GM23338 (cell line): ENCODE measurements at regions not wholly inside any gene's neighbourhood (a gene's known extent, or its start where the extent isn't known, plus 50 kb on each side); places are given as distances from the start of the nearest gene placed in this dataset.

Experiments
- CREB1 ChIP-seq: fragments of 250-450 bp; sonication (Bioruptor Pico); IDR thresholded peaks from 2 replicates; pipeline ENCODE4 v1.5.0; 2020; ENCODE audit warnings: low read depth, mild to moderate bottlenecking, moderate library complexity
- EZH2 ChIP-seq: fragments of 200-600 bp; sonication (generic); IDR thresholded peaks from one replicate; pipeline ENCODE4 v1.8.0; 2017; ENCODE audit warnings: antibody characterized with exemption, mild to moderate bottlenecking, low read depth; ENCODE audit not compliant: unreplicated experiment
- EZH2phosphoT487 ChIP-seq: fragments of 200-600 bp; sonication (generic); IDR thresholded peaks from one replicate; pipeline ENCODE4 v1.8.1; 2018; ENCODE audit warnings: antibody characterized with exemption; ENCODE audit not compliant: unreplicated experiment
- JUNB ChIP-seq: IDR thresholded peaks from one replicate; pipeline ENCODE4 v1.6.1; 2016; ENCODE audit warnings: antibody characterized with exemption; ENCODE audit not compliant: unreplicated experiment
- NANOG ChIP-seq: IDR thresholded peaks from 2 replicates; pipeline ENCODE4 v1.6.1; 2016; ENCODE audit warnings: antibody characterized with exemption, borderline replicate concordance
- POLR2AphosphoS5 ChIP-seq: IDR thresholded peaks from 2 replicates; pipeline ENCODE4 v1.6.1; 2016; ENCODE audit warnings: antibody characterized with exemption, low read depth
- STAT1 ChIP-seq: IDR thresholded peaks from one replicate; pipeline ENCODE4 v1.6.1; 2016; ENCODE audit warnings: antibody characterized with exemption; ENCODE audit not compliant: unreplicated experiment
- ZNF114 ChIP-seq: fragments of 250-450 bp; sonication (Bioruptor Pico); IDR thresholded peaks from 2 replicates; pipeline ENCODE4 v1.5.0; 2020; ENCODE audit warnings: mild to moderate bottlenecking, moderate library complexity
- ZNF331 ChIP-seq: fragments of 250-450 bp; sonication (Bioruptor Pico); IDR thresholded peaks from 2 replicates; pipeline ENCODE4 v1.5.0; 2020; ENCODE audit warnings: low read depth, mild to moderate bottlenecking, moderate library complexity
- TF ChIP-seq, protein P1 (sequence below): IDR thresholded peaks from one replicate; pipeline ENCODE4 v1.6.1; 2018; ENCODE audit warnings: antibody characterized with exemption; ENCODE audit not compliant: unreplicated experiment
- TF ChIP-seq, protein P2 (sequence below), 2 experiments: fragments of 200-600 bp in 1 of 2; sonication (generic) in 1 of 2; conservative IDR thresholded peaks; 2 replicates each; pipeline versions ENCODE4 v1.5.1 to v1.6.1; 2016 to 2017; ENCODE audit warnings: antibody characterized with exemption in 2 of 2, low read depth in 2 of 2, mild to moderate bottlenecking in 2 of 2, moderate library complexity in 1 of 2
- TF ChIP-seq, protein P3 (sequence below): IDR thresholded peaks from 2 replicates; pipeline ENCODE4 v1.6.1; 2016; ENCODE audit warnings: antibody characterized with exemption
- TF ChIP-seq, protein P4 (sequence below): fragments of 250-450 bp; sonication (Bioruptor Pico); IDR thresholded peaks from 2 replicates; pipeline ENCODE4 v1.5.0; 2020; ENCODE audit warnings: mild to moderate bottlenecking, moderate library complexity

DNA sequence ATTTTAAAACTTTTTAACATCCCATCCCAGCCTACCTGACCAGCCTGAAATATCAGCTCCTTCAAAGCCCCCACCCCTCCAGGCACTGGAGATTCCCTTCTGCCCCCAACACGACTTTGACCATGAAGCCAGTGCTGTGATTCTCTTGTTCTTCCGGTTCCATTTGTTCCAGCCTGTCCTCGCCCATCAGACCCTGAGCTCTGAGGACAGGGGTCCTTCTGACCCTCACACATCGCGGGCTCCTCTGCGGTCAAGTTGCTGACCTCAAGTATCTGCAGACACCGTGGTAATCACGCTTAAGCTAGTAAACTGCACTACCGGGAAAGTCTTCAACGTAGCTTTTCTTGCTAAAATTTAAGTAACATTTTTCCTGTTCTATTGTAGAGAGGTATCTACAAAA lies 282.2 kb upstream of the SALL3 start:
- TF ChIP-seq, protein P1, sequence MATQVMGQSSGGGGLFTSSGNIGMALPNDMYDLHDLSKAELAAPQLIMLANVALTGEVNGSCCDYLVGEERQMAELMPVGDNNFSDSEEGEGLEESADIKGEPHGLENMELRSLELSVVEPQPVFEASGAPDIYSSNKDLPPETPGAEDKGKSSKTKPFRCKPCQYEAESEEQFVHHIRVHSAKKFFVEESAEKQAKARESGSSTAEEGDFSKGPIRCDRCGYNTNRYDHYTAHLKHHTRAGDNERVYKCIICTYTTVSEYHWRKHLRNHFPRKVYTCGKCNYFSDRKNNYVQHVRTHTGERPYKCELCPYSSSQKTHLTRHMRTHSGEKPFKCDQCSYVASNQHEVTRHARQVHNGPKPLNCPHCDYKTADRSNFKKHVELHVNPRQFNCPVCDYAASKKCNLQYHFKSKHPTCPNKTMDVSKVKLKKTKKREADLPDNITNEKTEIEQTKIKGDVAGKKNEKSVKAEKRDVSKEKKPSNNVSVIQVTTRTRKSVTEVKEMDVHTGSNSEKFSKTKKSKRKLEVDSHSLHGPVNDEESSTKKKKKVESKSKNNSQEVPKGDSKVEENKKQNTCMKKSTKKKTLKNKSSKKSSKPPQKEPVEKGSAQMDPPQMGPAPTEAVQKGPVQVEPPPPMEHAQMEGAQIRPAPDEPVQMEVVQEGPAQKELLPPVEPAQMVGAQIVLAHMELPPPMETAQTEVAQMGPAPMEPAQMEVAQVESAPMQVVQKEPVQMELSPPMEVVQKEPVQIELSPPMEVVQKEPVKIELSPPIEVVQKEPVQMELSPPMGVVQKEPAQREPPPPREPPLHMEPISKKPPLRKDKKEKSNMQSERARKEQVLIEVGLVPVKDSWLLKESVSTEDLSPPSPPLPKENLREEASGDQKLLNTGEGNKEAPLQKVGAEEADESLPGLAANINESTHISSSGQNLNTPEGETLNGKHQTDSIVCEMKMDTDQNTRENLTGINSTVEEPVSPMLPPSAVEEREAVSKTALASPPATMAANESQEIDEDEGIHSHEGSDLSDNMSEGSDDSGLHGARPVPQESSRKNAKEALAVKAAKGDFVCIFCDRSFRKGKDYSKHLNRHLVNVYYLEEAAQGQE = no peak
- TF ChIP-seq, protein P2, sequence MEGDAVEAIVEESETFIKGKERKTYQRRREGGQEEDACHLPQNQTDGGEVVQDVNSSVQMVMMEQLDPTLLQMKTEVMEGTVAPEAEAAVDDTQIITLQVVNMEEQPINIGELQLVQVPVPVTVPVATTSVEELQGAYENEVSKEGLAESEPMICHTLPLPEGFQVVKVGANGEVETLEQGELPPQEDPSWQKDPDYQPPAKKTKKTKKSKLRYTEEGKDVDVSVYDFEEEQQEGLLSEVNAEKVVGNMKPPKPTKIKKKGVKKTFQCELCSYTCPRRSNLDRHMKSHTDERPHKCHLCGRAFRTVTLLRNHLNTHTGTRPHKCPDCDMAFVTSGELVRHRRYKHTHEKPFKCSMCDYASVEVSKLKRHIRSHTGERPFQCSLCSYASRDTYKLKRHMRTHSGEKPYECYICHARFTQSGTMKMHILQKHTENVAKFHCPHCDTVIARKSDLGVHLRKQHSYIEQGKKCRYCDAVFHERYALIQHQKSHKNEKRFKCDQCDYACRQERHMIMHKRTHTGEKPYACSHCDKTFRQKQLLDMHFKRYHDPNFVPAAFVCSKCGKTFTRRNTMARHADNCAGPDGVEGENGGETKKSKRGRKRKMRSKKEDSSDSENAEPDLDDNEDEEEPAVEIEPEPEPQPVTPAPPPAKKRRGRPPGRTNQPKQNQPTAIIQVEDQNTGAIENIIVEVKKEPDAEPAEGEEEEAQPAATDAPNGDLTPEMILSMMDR (conservative IDR thresholded peaks at IDR 0.05; ENCODE audit: low read depth in 2 of 2) = no peak
- TF ChIP-seq POLR2AphosphoS5 = no peak
- no peak for TF ChIP-seq EZH2
- no peak for TF ChIP-seq EZH2phosphoT487
- TF ChIP-seq NANOG = no peak
- TF ChIP-seq CREB1 (CRISPR knock-in tag) = no peak
- TF ChIP-seq, protein P3, sequence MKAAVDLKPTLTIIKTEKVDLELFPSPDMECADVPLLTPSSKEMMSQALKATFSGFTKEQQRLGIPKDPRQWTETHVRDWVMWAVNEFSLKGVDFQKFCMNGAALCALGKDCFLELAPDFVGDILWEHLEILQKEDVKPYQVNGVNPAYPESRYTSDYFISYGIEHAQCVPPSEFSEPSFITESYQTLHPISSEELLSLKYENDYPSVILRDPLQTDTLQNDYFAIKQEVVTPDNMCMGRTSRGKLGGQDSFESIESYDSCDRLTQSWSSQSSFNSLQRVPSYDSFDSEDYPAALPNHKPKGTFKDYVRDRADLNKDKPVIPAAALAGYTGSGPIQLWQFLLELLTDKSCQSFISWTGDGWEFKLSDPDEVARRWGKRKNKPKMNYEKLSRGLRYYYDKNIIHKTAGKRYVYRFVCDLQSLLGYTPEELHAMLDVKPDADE = no peak
- TF ChIP-seq ZNF331 = no peak
- TF ChIP-seq JUNB = no peak
- TF ChIP-seq ZNF114 (CRISPR knock-in tag) = no peak
- TF ChIP-seq, protein P4, sequence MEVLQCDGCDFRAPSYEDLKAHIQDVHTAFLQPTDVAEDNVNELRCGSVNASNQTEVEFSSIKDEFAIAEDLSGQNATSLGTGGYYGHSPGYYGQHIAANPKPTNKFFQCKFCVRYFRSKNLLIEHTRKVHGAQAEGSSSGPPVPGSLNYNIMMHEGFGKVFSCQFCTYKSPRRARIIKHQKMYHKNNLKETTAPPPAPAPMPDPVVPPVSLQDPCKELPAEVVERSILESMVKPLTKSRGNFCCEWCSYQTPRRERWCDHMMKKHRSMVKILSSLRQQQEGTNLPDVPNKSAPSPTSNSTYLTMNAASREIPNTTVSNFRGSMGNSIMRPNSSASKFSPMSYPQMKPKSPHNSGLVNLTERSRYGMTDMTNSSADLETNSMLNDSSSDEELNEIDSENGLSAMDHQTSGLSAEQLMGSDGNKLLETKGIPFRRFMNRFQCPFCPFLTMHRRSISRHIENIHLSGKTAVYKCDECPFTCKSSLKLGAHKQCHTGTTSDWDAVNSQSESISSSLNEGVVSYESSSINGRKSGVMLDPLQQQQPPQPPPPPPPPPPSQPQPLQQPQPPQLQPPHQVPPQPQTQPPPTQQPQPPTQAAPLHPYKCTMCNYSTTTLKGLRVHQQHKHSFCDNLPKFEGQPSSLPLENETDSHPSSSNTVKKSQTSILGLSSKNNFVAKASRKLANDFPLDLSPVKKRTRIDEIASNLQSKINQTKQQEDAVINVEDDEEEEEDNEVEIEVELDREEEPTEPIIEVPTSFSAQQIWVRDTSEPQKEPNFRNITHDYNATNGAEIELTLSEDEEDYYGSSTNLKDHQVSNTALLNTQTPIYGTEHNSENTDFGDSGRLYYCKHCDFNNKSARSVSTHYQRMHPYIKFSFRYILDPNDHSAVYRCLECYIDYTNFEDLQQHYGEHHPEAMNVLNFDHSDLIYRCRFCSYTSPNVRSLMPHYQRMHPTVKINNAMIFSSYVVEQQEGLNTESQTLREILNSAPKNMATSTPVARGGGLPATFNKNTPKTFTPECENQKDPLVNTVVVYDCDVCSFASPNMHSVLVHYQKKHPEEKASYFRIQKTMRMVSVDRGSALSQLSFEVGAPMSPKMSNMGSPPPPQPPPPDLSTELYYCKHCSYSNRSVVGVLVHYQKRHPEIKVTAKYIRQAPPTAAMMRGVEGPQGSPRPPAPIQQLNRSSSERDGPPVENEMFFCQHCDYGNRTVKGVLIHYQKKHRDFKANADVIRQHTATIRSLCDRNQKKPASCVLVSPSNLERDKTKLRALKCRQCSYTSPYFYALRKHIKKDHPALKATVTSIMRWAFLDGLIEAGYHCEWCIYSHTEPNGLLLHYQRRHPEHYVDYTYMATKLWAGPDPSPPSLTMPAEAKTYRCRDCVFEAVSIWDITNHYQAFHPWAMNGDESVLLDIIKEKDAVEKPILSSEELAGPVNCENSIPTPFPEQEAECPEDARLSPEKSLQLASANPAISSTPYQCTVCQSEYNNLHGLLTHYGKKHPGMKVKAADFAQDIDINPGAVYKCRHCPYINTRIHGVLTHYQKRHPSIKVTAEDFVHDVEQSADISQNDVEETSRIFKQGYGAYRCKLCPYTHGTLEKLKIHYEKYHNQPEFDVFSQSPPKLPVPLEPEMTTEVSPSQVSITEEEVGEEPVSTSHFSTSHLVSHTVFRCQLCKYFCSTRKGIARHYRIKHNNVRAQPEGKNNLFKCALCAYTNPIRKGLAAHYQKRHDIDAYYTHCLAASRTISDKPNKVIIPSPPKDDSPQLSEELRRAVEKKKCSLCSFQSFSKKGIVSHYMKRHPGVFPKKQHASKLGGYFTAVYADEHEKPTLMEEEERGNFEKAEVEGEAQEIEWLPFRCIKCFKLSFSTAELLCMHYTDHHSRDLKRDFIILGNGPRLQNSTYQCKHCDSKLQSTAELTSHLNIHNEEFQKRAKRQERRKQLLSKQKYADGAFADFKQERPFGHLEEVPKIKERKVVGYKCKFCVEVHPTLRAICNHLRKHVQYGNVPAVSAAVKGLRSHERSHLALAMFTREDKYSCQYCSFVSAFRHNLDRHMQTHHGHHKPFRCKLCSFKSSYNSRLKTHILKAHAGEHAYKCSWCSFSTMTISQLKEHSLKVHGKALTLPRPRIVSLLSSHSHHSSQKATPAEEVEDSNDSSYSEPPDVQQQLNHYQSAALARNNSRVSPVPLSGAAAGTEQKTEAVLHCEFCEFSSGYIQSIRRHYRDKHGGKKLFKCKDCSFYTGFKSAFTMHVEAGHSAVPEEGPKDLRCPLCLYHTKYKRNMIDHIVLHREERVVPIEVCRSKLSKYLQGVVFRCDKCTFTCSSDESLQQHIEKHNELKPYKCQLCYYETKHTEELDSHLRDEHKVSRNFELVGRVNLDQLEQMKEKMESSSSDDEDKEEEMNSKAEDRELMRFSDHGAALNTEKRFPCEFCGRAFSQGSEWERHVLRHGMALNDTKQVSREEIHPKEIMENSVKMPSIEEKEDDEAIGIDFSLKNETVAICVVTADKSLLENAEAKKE (CRISPR knock-in tag) = no peak
- no peak for TF ChIP-seq STAT1
